ENCODE measurements at regions not wholly inside any gene's neighbourhood (a gene's known extent, or its start where the extent isn't known, plus 50 kb on each side); places are given as distances from the start of the nearest gene placed in this dataset.

GRCh38 chr10:61835946-61836887, 65.3 kb upstream of the ARID5B start:
- Mint-ChIP-seq H3K27me3 (ENCODE audit: insufficient read depth, unreplicated experiment) (no peaks in the 10 kb centered on the region), H3K4me3 (ENCODE audit: unreplicated experiment) (no peak overlapping the region), H3K9me3 (ENCODE audit: unreplicated experiment) (no peaks in the 10 kb centered on the region), H3K36me3 (ENCODE audit: insufficient read depth, unreplicated experiment) (no peaks in the 10 kb centered on the region), H3K27ac (ENCODE audit: low read depth, unreplicated experiment) (peak overlapping the region; percentile 83), H3K4me1 (ENCODE audit: insufficient read depth, unreplicated experiment) (peaks cover 31% of the 10 kb centered on the region)
- CTCF ChIA-PET, result interaction anchor here (0.5 to 3.3 kb wide), 15 partner anchors 21 to 756 kb away, joined by 3 to 40 read pairs (median 4); no protein-coding TSS in a partner anchor
- no TSS peak for BruUV-seq (replicated peaks)
- intact Hi-C loops (cut with micrococcal nuclease), result loop anchor here (1.0 to 10.0 kb wide), 6 partner anchors 67 to 691 kb away; no protein-coding TSS in a partner anchor
- POLR2A ChIA-PET, result interaction anchor here (0.6 to 6.2 kb wide), 13 partner anchors 9 to 1041 kb away, joined by 3 to 118 read pairs (median 4); partner anchors contain the start of gene ARID5B
- DNase-seq (ENCODE audit: unreplicated experiment), result no peak
- TF ChIP-seq CTCF (IDR thresholded peaks at IDR 0.05; ENCODE audit: unreplicated experiment), result no peak

- no peak overlapping the region for H3K4me3 Mint-ChIP-seq (ENCODE audit: unreplicated experiment)
- no TSS peak for BruUV-seq (replicated peaks)
- ChIA-PET CTCF (interaction anchor here (0.5 to 2.4 kb wide), 9 partner anchors 23 to 1301 kb away, joined by 3 to 12 read pairs (median 3); partner anchors contain the start of gene ARID5B), POLR2A (interaction anchor here (0.6 to 6.2 kb wide), 13 partner anchors 8 to 1042 kb away, joined by 3 to 118 read pairs (median 4); partner anchors contain the start of gene ARID5B)
- peak overlapping the region; percentile 83 for H3K27ac Mint-ChIP-seq (ENCODE audit: low read depth, unreplicated experiment)
- DNase-seq (ENCODE audit: unreplicated experiment), result peak; percentile 55
- no peak for TF ChIP-seq CTCF (IDR thresholded peaks at IDR 0.05; ENCODE audit: unreplicated experiment)
- no peaks in the 10 kb centered on the region for H3K36me3 Mint-ChIP-seq (ENCODE audit: insufficient read depth, unreplicated experiment)
- intact Hi-C loops (cut with micrococcal nuclease), result loop anchor here (2.0 to 10.0 kb wide), 3 partner anchors 66 to 692 kb away; no protein-coding TSS in a partner anchor
- H3K4me1 Mint-ChIP-seq (ENCODE audit: insufficient read depth, unreplicated experiment), result peaks cover 31% of the 10 kb centered on the region
- no peaks in the 10 kb centered on the region for H3K27me3 Mint-ChIP-seq (ENCODE audit: insufficient read depth, unreplicated experiment)
- H3K9me3 Mint-ChIP-seq (ENCODE audit: unreplicated experiment), result no peaks in the 10 kb centered on the region
Measured at GRCh38 chr10:61836888-61837754, 64.4 kb upstream of the ARID5B start.

GRCh38 chr10:61837755-61838171, 63.7 kb upstream of the ARID5B start:
- ChIA-PET POLR2A (interaction anchor here (1.2 to 6.2 kb wide), 4 partner anchors 16 to 86 kb away, joined by 3 to 118 read pairs (median 8); partner anchors contain the start of gene ARID5B), CTCF (interaction anchor here (0.6 to 2.4 kb wide), 6 partner anchors 60 to 1300 kb away, joined by 3 to 12 read pairs (median 6); partner anchors contain the start of gene ARID5B)
- no TSS peak for BruUV-seq (replicated peaks)
- no peak overlapping the region for H3K4me3 Mint-ChIP-seq (ENCODE audit: unreplicated experiment)
- H3K9me3 Mint-ChIP-seq (ENCODE audit: unreplicated experiment), result no peaks in the 10 kb centered on the region
- H3K27ac Mint-ChIP-seq (ENCODE audit: low read depth, unreplicated experiment), result no peak overlapping the region
- DNase-seq (ENCODE audit: unreplicated experiment), result no peak
- no peak for TF ChIP-seq CTCF (IDR thresholded peaks at IDR 0.05; ENCODE audit: unreplicated experiment)
- intact Hi-C loops (cut with micrococcal nuclease), result loop anchor here (2.0 to 10.0 kb wide), 3 partner anchors 65 to 693 kb away; no protein-coding TSS in a partner anchor
- no peaks in the 10 kb centered on the region for H3K36me3 Mint-ChIP-seq (ENCODE audit: insufficient read depth, unreplicated experiment)
- peaks cover 27% of the 10 kb centered on the region for H3K4me1 Mint-ChIP-seq (ENCODE audit: insufficient read depth, unreplicated experiment)
- H3K27me3 Mint-ChIP-seq (ENCODE audit: insufficient read depth, unreplicated experiment), result no peaks in the 10 kb centered on the region
